K562 (cell line): ENCODE measurements at regions not wholly inside any gene's neighbourhood (a gene's known extent, or its start where the extent isn't known, plus 50 kb on each side); places are given as distances from the start of the nearest gene placed in this dataset.

Experiments used
- ATAC-seq: fragments of 200-7000 bp; cut with Tn5 transposase; 3 replicates; pipeline ENCODE4 v1.9.1; 2020; ENCODE audit warnings: moderate library complexity
- BruUV-seq: library from RNA; stranded (reverse); fragments of 400-500 nt; replicated peaks from 2 replicates; lab custom pipeline; 2021; lab: Mats Ljungman, UMichigan
- CTCF ChIA-PET: fragments of 300-600 bp; formaldehyde crosslinking; extraction: SDS; loops from one replicate; lab custom pipeline; 2021; ENCODE audit warnings: low intra/inter-chr PET ratio; lab: Yijun Ruan, JAX
- POLR2A ChIA-PET: fragments of 300-600, 350-650 bp; sonication (Branson Sonifier 250); formaldehyde crosslinking; extraction: SDS; loops from one replicate; lab custom pipeline; 2021; ENCODE audit warnings: antibody characterized with exemption, inconsistent platforms; lab: Yijun Ruan, JAX
- DNase-seq, 4 experiments: peaks; one replicate each; pipeline versions ENCODE4 v3.0.0 to v3.0.0-alpha.2; 2011 to 2018; ENCODE audit warnings: low spot score in 3 of 4, mixed read lengths in 3 of 4; ENCODE audit errors: extremely low read depth in 1 of 4
- FAIRE-seq: peaks from 2 replicates; lab custom pipeline; 2011; peaks lifted over from hg19 to GRCh38; lab: Jason Lieb, UNC
- H2AFZ ChIP-seq: 2 replicates; pipeline ENCODE4 v1.6.0; 2011; ENCODE audit warnings: low read depth, low read length, control low read depth, inconsistent platforms
- H3K27ac ChIP-seq: fragments of 200-600 bp; 3 replicates; pipeline ENCODE4 v1.8.0; 2011; ENCODE audit warnings: low read depth, mild to moderate bottlenecking, control low read depth, inconsistent platforms, low read length, moderate library complexity, mixed read lengths; ENCODE audit errors: extremely low read depth
- H3K27me3 ChIP-seq, 2 experiments: fragments of 300-600 bp in 1 of 2; 2 replicates in 1 of 2; 3 replicates in 1 of 2; pipeline versions ENCODE4 v1.6.0 to v1.8.0; 2011; ENCODE audit warnings: inconsistent platforms in 2 of 2, low read length in 2 of 2, mild to moderate bottlenecking in 1 of 2, mixed read lengths in 1 of 2, moderate library complexity in 1 of 2; ENCODE audit not compliant: control insufficient read depth in 2 of 2, insufficient read depth in 2 of 2
- H3K36me3 ChIP-seq: fragments of 300-600 bp; 3 replicates; pipeline ENCODE4 v1.8.0; 2011; ENCODE audit warnings: mild to moderate bottlenecking, low read length, inconsistent platforms; ENCODE audit not compliant: control insufficient read depth, insufficient read depth
- H3K4me1 ChIP-seq, 2 experiments: fragments of 200-600 bp in 1 of 2; replicated peaks in 1 of 2; 2 replicates in 1 of 2; 3 replicates in 1 of 2; pipeline versions ENCODE4 v1.5.1 to v1.8.0; 2011; ENCODE audit warnings: inconsistent platforms in 2 of 2, low read length in 2 of 2, mild to moderate bottlenecking in 1 of 2, mixed read lengths in 1 of 2, moderate library complexity in 1 of 2; ENCODE audit not compliant: control insufficient read depth in 2 of 2, insufficient read depth in 2 of 2
- H3K4me2 ChIP-seq: 2 replicates; pipeline ENCODE4 v1.6.1; 2011; ENCODE audit warnings: low read length, control low read depth, inconsistent platforms, mixed read lengths; ENCODE audit not compliant: insufficient read depth
- H3K4me3 ChIP-seq: fragments of 200-600 bp; sonication (generic), shearing (Covaris generic); 2 replicates; pipeline ENCODE4 v1.5.1; 2016; ENCODE audit warnings: control low read depth, inconsistent platforms
- H3K79me2 ChIP-seq: fragments of 200-600 bp; 3 replicates; pipeline ENCODE4 v1.8.0; 2011; ENCODE audit warnings: low read length, inconsistent platforms; ENCODE audit not compliant: control insufficient read depth, insufficient read depth
- H3K9ac ChIP-seq, 2 experiments: 2 replicates each; pipeline versions ENCODE4 v1.6.0 to v1.6.1; 2011; ENCODE audit warnings: low read depth in 2 of 2, low read length in 2 of 2, control low read depth in 1 of 2, inconsistent platforms in 1 of 2, mild to moderate bottlenecking in 1 of 2, mixed read lengths in 1 of 2; ENCODE audit not compliant: insufficient read depth in 1 of 2
- H3K9me1 ChIP-seq: one replicate; pipeline ENCODE4 v1.6.0; 2011; ENCODE audit warnings: inconsistent platforms, mild to moderate bottlenecking, low read length, moderate library complexity; ENCODE audit not compliant: control insufficient read depth, insufficient read depth
- H3K9me3 ChIP-seq: replicated peaks from 2 replicates; pipeline ENCODE4 v1.5.1; 2011; ENCODE audit warnings: low read depth, low read length, inconsistent platforms; ENCODE audit not compliant: control insufficient read depth, insufficient read depth
- H4K20me1 ChIP-seq: replicated peaks from 2 replicates; pipeline ENCODE4 v1.6.1; 2011; ENCODE audit warnings: low read length, inconsistent platforms, mixed read lengths; ENCODE audit not compliant: control insufficient read depth, insufficient read depth
- HLTF ChIP-seq: fragments of 450-650 bp; IDR thresholded peaks from 2 replicates; pipeline ENCODE4 v1.6.1; 2016
- RBFOX2 ChIP-seq: fragments of 200-400 bp; formaldehyde crosslinking; IDR thresholded peaks from 2 replicates; pipeline ENCODE4 v1.6.1; 2017; ENCODE audit warnings: low read depth, mild to moderate bottlenecking, low read length, moderate library complexity
- SIRT6 ChIP-seq: IDR thresholded peaks from one replicate; pipeline ENCODE4 v1.6.1; 2012; ENCODE audit warnings: low read depth, mild to moderate bottlenecking, control low read depth, inconsistent platforms, low read length, moderate library complexity
- TOE1 ChIP-seq, 2 experiments: fragments of 450-650 bp in 1 of 2; sonication (generic) in 1 of 2; formaldehyde crosslinking in 1 of 2; IDR thresholded peaks; 2 replicates each; pipeline versions ENCODE4 v1.7.1 to v1.8.0; 2016 to 2022; ENCODE audit warnings: borderline replicate concordance in 2 of 2, mild to moderate bottlenecking in 2 of 2, antibody characterized with exemption in 1 of 2, inconsistent platforms in 1 of 2, low read depth in 1 of 2, missing genetic modification reagents in 1 of 2, moderate library complexity in 1 of 2
- U2AF1 ChIP-seq: fragments of 200-400 bp; formaldehyde crosslinking; optimal IDR thresholded peaks from 2 replicates; pipeline ENCODE3; 2017; ENCODE audit warnings: mild to moderate bottlenecking, low read depth, low read length, moderate library complexity
- ZFP30 ChIP-seq: fragments of 250-450 bp; sonication (Bioruptor Pico); IDR thresholded peaks from 2 replicates; pipeline ENCODE4 v1.8.0; 2022; ENCODE audit warnings: moderate library complexity, mild to moderate bottlenecking, inconsistent platforms, borderline replicate concordance
- ZFP36 ChIP-seq: fragments of 150-350 bp; IDR thresholded peaks from 2 replicates; pipeline ENCODE4 v1.6.1; 2018; ENCODE audit warnings: low read length, low read depth; ENCODE audit not compliant: partially characterized antibody
- WGBS: fragments of 100-300 bp; shearing (Covaris generic); methylation state at CpG from one replicate; pipeline ENCODE4 v1.1.6; 2016; ENCODE audit warnings: low coverage, mixed read lengths; ENCODE audit not compliant: insufficient coverage; ENCODE audit errors: missing lambda C conversion rate; 5-methylcytosine and 5-hydroxymethylcytosine counted together
- in situ Hi-C: fragments of 300-500 bp; cut with MboI; formaldehyde crosslinking; loops from 4 replicates; pipeline ENCODE4 v1.15.0; 2018; ENCODE audit warnings: inconsistent platforms, mixed read lengths
- intact Hi-C: fragments of 100-400 bp; cut with micrococcal nuclease; formaldehyde crosslinking; loops from 2 replicates; pipeline ENCODE4 v1.14.2; 2022
- TF ChIP-seq, protein P1 (sequence below): fragments of 250-450 bp; sonication (Bioruptor Pico); IDR thresholded peaks from 2 replicates; pipeline ENCODE4 v1.5.0; 2021; ENCODE audit warnings: mild to moderate bottlenecking, moderate library complexity
- TF ChIP-seq, protein P2 (sequence below): fragments of 200-800 bp; sonication (Bioruptor generic); IDR thresholded peaks from 2 replicates; pipeline ENCODE4 v1.6.1; 2017; ENCODE audit warnings: missing genetic modification characterization, missing compliant biosample characterization
- TF ChIP-seq, protein P3 (sequence below), 2 experiments: fragments of 200-800 bp in 1 of 2; sonication (Bioruptor generic) in 1 of 2; sonication (generic) in 1 of 2; formaldehyde crosslinking in 1 of 2; IDR thresholded peaks in 1 of 2; conservative IDR thresholded peaks in 1 of 2; 2 replicates each; pipeline versions ENCODE4 v1.5.0 to v1.6.1; 2016 to 2020; ENCODE audit warnings: missing compliant biosample characterization in 1 of 2, missing genetic modification characterization in 1 of 2, missing genetic modification reagents in 1 of 2

DNA sequence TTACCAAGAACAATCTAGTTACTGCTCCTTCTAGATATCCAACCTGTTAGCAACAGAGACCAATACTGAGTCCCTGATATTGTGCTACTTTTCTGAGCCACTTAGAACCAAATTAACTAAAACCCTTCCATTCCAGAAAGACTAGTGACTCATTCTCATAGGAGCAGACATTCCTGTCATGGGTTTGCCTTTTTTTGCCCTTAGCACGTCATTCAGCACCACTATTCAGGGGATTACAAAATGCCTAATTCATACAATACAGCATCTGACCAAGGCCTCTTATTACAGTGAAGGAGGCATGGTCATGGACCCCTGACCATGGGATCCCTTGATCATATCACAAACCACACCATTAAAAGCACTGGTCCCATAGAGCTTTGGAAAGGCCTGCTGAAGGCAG, 123.8 kb upstream of the CXCL13 start:
- Histone ChIP-seq H3K4me1 (no peaks in the 10 kb centered on the region), H3K4me3 (no peak overlapping the region), H3K9ac (no peak overlapping the region), H3K4me2 (no peak overlapping the region), H3K9me1 (no peaks in the 10 kb centered on the region), H2AFZ (no peak overlapping the region), H3K27me3 (no peaks in the 10 kb centered on the region; a peak in 1 of 5 replicates), H3K79me2 (no peaks in the 10 kb centered on the region), H3K27ac (no peak overlapping the region), H3K9me3 (no peaks in the 10 kb centered on the region), H4K20me1 (no peaks in the 10 kb centered on the region), H3K36me3 (no peaks in the 10 kb centered on the region)
- 0% methylated on average over 1 of the region's 1 CpG for WGBS
- ChIA-PET POLR2A (no interaction called here), CTCF (no interaction called here)
- TF ChIP-seq SIRT6 = no peak
- no peak for TF ChIP-seq ZFP36
- no peak for TF ChIP-seq RBFOX2
- TF ChIP-seq, protein P1, sequence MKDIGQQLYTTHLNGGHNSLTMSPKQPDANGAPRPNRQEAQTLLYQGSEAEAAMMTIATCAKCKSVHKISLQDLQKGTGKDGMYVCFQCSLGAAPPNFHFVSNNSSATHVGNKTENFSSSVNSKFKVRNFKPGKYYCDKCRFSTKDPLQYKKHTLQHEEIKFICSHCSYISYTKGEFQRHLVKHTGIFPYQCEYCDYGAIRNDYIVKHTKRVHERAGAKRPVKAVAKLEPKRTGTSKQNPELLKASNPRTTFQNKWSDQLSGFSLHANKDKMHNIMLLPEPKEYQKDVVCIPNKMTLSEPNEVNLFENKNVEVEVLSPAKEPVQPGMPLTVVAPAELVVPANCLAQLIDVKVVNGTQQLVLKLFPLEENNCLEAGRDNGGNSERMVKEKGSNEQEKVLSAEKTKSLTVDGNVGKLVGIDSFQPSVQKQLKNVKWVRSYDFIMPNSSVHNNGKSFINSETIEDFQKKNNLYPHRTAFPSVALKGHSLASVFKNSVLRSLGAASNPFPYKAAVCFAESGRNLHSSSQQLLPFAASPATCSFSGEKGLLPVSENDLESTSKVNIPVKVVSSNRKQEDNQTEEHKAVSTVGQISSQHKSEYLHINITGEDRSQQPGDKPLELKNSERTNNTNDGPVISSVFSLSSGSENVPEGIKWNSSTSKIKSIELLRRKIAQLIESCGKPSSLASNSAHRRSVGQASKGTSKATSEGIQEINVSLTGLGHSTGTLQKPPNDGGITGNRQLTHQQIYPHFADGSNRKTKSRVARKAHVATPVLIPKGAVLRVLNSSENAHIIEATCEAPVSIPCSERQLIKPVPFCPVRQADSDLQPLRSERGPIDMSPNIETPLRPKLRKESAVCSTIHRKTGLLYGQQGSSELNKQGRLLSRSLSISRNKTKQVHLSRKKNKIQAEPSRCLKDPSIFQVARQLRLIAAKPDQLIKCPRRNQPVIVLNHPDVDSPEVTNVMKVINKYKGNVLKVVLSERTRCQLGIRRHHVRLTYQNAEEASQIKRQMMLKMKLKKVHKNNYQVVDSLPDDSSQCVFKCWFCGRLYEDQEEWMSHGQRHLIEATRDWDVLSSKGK (CRISPR knock-in tag) = no peak
- TF ChIP-seq, protein P2, sequence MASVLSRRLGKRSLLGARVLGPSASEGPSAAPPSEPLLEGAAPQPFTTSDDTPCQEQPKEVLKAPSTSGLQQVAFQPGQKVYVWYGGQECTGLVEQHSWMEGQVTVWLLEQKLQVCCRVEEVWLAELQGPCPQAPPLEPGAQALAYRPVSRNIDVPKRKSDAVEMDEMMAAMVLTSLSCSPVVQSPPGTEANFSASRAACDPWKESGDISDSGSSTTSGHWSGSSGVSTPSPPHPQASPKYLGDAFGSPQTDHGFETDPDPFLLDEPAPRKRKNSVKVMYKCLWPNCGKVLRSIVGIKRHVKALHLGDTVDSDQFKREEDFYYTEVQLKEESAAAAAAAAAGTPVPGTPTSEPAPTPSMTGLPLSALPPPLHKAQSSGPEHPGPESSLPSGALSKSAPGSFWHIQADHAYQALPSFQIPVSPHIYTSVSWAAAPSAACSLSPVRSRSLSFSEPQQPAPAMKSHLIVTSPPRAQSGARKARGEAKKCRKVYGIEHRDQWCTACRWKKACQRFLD (CRISPR knock-in tag) = no peak
- TF ChIP-seq HLTF = no peak
- no peak for TF ChIP-seq ZFP30
- TF ChIP-seq TOE1 (IDR thresholded peaks at IDR 0.05; ENCODE audit: borderline replicate concordance) = no peak
- TF ChIP-seq TOE1 (CRISPR knock-in tag; IDR thresholded peaks at IDR 0.05; ENCODE audit: borderline replicate concordance, low read depth) = no peak
- TF ChIP-seq, protein P3, sequence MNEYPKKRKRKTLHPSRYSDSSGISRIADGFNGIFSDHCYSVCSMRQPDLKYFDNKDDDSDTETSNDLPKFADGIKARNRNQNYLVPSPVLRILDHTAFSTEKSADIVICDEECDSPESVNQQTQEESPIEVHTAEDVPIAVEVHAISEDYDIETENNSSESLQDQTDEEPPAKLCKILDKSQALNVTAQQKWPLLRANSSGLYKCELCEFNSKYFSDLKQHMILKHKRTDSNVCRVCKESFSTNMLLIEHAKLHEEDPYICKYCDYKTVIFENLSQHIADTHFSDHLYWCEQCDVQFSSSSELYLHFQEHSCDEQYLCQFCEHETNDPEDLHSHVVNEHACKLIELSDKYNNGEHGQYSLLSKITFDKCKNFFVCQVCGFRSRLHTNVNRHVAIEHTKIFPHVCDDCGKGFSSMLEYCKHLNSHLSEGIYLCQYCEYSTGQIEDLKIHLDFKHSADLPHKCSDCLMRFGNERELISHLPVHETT (CRISPR knock-in tag; conservative IDR thresholded peaks at IDR 0.05 in 1 of 2, IDR thresholded peaks at IDR 0.05 in 1 of 2) = no peak
- TF ChIP-seq U2AF1 = no peak
- DNase-seq (no peak), FAIRE-seq (no peak), ATAC-seq (no peak)
- intact Hi-C loops (no loop called here), in situ Hi-C loops (no loop called here)
- BruUV-seq = no TSS peak
